Loucy (cell line): ENCODE measurements at regions not wholly inside any gene's neighbourhood (a gene's known extent, or its start where the extent isn't known, plus 50 kb on each side); places are given as distances from the start of the nearest gene placed in this dataset.

Experiments
- H2AFZ ChIP-seq: fragments of 200-600 bp; sonication (generic); 2 replicates; pipeline ENCODE4 v1.6.0; 2016; ENCODE audit warnings: antibody characterized with exemption, mild to moderate bottlenecking, low read length, moderate library complexity
- H3F3A ChIP-seq: fragments of 200-600 bp; 2 replicates; pipeline ENCODE4 v1.6.0; 2016; ENCODE audit warnings: antibody characterized with exemption, low read depth, mild to moderate bottlenecking
- H3K27me3 ChIP-seq: fragments of 200-600 bp; sonication (generic); 2 replicates; pipeline ENCODE4 v1.6.1; 2014; ENCODE audit warnings: low read length, mild to moderate bottlenecking; ENCODE audit not compliant: insufficient read depth, poor library complexity, severe bottlenecking
- H3K36me3 ChIP-seq: fragments of 200-600 bp; sonication (generic); 2 replicates; pipeline ENCODE4 v1.6.1; 2016; ENCODE audit warnings: low read length; ENCODE audit not compliant: insufficient read depth
- H3K4me1 ChIP-seq: fragments of 200-600 bp; sonication (generic); 2 replicates; pipeline ENCODE4 v1.5.1; 2014; ENCODE audit warnings: low read length, mild to moderate bottlenecking; ENCODE audit not compliant: insufficient read depth, poor library complexity, severe bottlenecking
- H3K4me2 ChIP-seq: fragments of 200-600 bp; sonication (generic); 2 replicates; pipeline ENCODE4 v1.6.0; 2014; ENCODE audit warnings: antibody characterized with exemption, low read length, low read depth, mild to moderate bottlenecking; ENCODE audit not compliant: poor library complexity, severe bottlenecking
- H3K4me3 ChIP-seq: fragments of 200-600 bp; sonication (generic); 2 replicates; pipeline ENCODE4 v1.5.1; 2014; ENCODE audit warnings: low read length, mild to moderate bottlenecking, mixed read lengths; ENCODE audit not compliant: poor library complexity, severe bottlenecking
- H3K79me2 ChIP-seq: fragments of 200-600 bp; sonication (generic); 2 replicates; pipeline ENCODE4 v1.6.1; 2014; ENCODE audit warnings: low read length; ENCODE audit not compliant: insufficient read depth
- H3K9ac ChIP-seq: fragments of 200-600 bp; sonication (generic); 2 replicates; pipeline ENCODE4 v1.6.0; 2014; ENCODE audit warnings: mild to moderate bottlenecking, low read depth, low read length, moderate library complexity; ENCODE audit not compliant: poor library complexity, severe bottlenecking
- H3K9me2 ChIP-seq: fragments of 200-600 bp; sonication (generic); replicated peaks from 2 replicates; pipeline ENCODE4 v1.6.1; 2016; ENCODE audit warnings: low read depth, low read length, mixed read lengths
- H3K9me3 ChIP-seq: fragments of 200-600 bp; sonication (generic); 2 replicates; pipeline ENCODE4 v1.6.1; 2014; ENCODE audit warnings: mild to moderate bottlenecking, antibody characterized with exemption, low read length, low read depth; ENCODE audit not compliant: insufficient read depth
- H4K20me1 ChIP-seq: fragments of 200-600 bp; sonication (generic); 2 replicates; pipeline ENCODE4 v1.6.0; 2014; ENCODE audit warnings: antibody characterized with exemption, low read length, mild to moderate bottlenecking; ENCODE audit not compliant: insufficient read depth, poor library complexity, severe bottlenecking
- CTCF ChIP-seq: fragments of 200-600 bp; sonication (generic); conservative IDR thresholded peaks from 2 replicates; pipeline ENCODE4 v1.5.1; 2014; ENCODE audit warnings: mild to moderate bottlenecking, antibody characterized with exemption, low read length
- EZH2phosphoT487 ChIP-seq: fragments of 200-600 bp; IDR thresholded peaks from 2 replicates; pipeline ENCODE4 v1.6.1; 2018; ENCODE audit warnings: antibody characterized with exemption, mild to moderate bottlenecking, moderate library complexity, borderline replicate concordance

- Histone ChIP-seq H3K79me2 (no peaks in the 10 kb centered on the region), H3K27me3 (no peaks in the 10 kb centered on the region), H3K4me3 (no peak overlapping the region), H3K9me3 (no peaks in the 10 kb centered on the region), H2AFZ (no peak overlapping the region), H3K4me1 (no peaks in the 10 kb centered on the region), H3K9me2 (no peaks in the 10 kb centered on the region), H3K9ac (no peak overlapping the region), H3K4me2 (no peak overlapping the region), H3F3A (no peaks in the 10 kb centered on the region), H3K36me3 (no peaks in the 10 kb centered on the region), H4K20me1 (no peaks in the 10 kb centered on the region)
- TF ChIP-seq EZH2phosphoT487: no peak
- no peak for TF ChIP-seq CTCF
These were observed 244.7 kb downstream of the ICE1 start for GRCh38 chr5:5667136-5667554.

DNA sequence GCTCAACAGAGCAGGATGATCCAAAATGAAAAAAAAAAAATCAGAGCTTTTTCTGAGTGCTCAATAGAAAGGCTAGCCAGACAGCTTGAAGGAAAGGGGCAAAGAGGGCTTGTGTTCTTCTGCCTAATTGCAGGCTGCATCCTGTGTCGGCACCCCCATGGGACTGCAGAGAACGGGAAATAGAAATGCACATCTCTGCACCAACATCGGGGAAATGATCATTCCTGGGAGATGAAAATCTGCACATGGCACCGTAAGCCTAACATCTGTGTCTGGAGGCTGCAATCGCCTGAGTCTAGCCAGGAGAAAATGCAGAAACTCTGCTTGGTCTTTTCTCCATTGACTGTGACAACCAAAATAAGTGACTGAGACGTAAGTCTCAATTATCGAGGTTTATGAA is 243.9 kb downstream of the ICE1 start:
- H3K9me3 ChIP-seq: no peaks in the 10 kb centered on the region
- H3K36me3 ChIP-seq: no peaks in the 10 kb centered on the region
- H3K4me1 ChIP-seq: no peaks in the 10 kb centered on the region
- H3F3A ChIP-seq: no peaks in the 10 kb centered on the region
- no peak overlapping the region for H3K4me3 ChIP-seq
- no peaks in the 10 kb centered on the region for H3K27me3 ChIP-seq
- H3K4me2 ChIP-seq: no peak overlapping the region
- H2AFZ ChIP-seq: no peak overlapping the region
- no peaks in the 10 kb centered on the region for H3K9me2 ChIP-seq
- TF ChIP-seq CTCF (no peak), EZH2phosphoT487 (no peak)
- no peaks in the 10 kb centered on the region for H3K79me2 ChIP-seq
- H4K20me1 ChIP-seq: no peaks in the 10 kb centered on the region
- H3K9ac ChIP-seq: no peak overlapping the region

GRCh38 chr5:5666076-5666365 is 243.5 kb downstream of the ICE1 start:
- no peaks in the 10 kb centered on the region for H3K27me3 ChIP-seq
- H3K4me2 ChIP-seq: no peak overlapping the region
- H4K20me1 ChIP-seq: no peaks in the 10 kb centered on the region
- H3F3A ChIP-seq: no peaks in the 10 kb centered on the region
- no peaks in the 10 kb centered on the region for H3K4me1 ChIP-seq
- H2AFZ ChIP-seq: no peak overlapping the region
- H3K9ac ChIP-seq: no peak overlapping the region
- H3K36me3 ChIP-seq: no peaks in the 10 kb centered on the region
- H3K9me3 ChIP-seq: no peaks in the 10 kb centered on the region
- TF ChIP-seq EZH2phosphoT487: no peak
- TF ChIP-seq CTCF: no peak
- H3K4me3 ChIP-seq: no peak overlapping the region
- no peaks in the 10 kb centered on the region for H3K79me2 ChIP-seq
- no peaks in the 10 kb centered on the region for H3K9me2 ChIP-seq
